ENCODE measurements at regions not wholly inside any gene's neighbourhood (a gene's known extent, or its start where the extent isn't known, plus 50 kb on each side); places are given as distances from the start of the nearest gene placed in this dataset.
"Not testable (repeated sequence)": the region's sequence is repeated elsewhere in the genome, so short reads cannot be mapped to it uniquely, and the experiment has no call there.

GRCh38 chr10:81218307-81218706 is 656.7 kb upstream of the NRG3 start:
- no peaks in the 10 kb centered on the region for H3K27me3 ChIP-seq
- H3K4me3 ChIP-seq = no peak overlapping the region
- ATAC-seq (ENCODE audit: low FRiP score in 2 of 2) (no peak), DNase-seq (no peak)
- no peak overlapping the region for H3K27ac ChIP-seq
- 87 to 90% methylated on average over 4 of the region's 4 CpGs for WGBS, 2 donors
- no peaks in the 10 kb centered on the region for H3K9me3 ChIP-seq
- TF ChIP-seq CTCF (IDR thresholded peaks at IDR 0.05) = no peak
- no peaks in the 10 kb centered on the region for H3K36me3 ChIP-seq
- no peaks in the 10 kb centered on the region for H3K4me1 ChIP-seq

DNA sequence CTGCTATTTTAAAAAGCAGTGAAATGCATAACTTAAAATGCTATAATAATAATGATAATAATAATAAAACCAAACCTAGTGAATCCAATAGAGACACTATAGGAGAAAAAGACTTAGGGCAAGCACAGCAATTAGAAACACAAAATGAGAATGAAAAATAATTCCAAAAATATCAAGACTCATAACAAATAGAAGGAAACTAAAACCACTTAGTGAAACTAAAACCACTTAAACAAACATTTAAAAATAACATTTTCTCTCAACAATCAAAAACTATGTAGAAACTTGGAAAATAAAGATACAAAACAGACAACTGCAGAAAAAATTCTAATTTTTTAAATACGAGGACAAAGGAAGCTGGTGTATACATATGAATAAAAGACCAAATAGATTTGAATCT is 655.2 kb upstream of the NRG3 start:
- no peaks in the 10 kb centered on the region for H3K36me3 ChIP-seq
- ATAC-seq (ENCODE audit: low FRiP score in 2 of 2) (no peak), DNase-seq (no peak)

GRCh38 chr10:81248886-81249285 is 626.1 kb upstream of the NRG3 start:
- WGBS, 2 donors = 46 to 62% methylated on average over 3 of the region's 3 CpGs
- H3K4me3 ChIP-seq = no peak overlapping the region
- DNase-seq (no peak), ATAC-seq (ENCODE audit: low FRiP score in 2 of 2) (no peak)
- H3K4me1 ChIP-seq = no peaks in the 10 kb centered on the region
- TF ChIP-seq EP300 (IDR thresholded peaks at IDR 0.05) = no peak
- no peak for TF ChIP-seq POLR2AphosphoS5 (IDR thresholded peaks at IDR 0.05)
- TF ChIP-seq POLR2A (IDR thresholded peaks at IDR 0.05) = no peak
- TF ChIP-seq CTCF (IDR thresholded peaks at IDR 0.05) = no peak
- H3K27me3 ChIP-seq = no peaks in the 10 kb centered on the region
- no peaks in the 10 kb centered on the region for H3K36me3 ChIP-seq
- H3K27ac ChIP-seq = no peak overlapping the region
- H3K9me3 ChIP-seq = no peaks in the 10 kb centered on the region

More for the DNA sequence above, 655.2 kb upstream of the NRG3 start:
- no peak overlapping the region for H3K27ac ChIP-seq
- TF ChIP-seq EP300 (IDR thresholded peaks at IDR 0.05) (no peak), POLR2A (IDR thresholded peaks at IDR 0.05) (no peak), POLR2AphosphoS5 (IDR thresholded peaks at IDR 0.05) (no peak), CTCF (IDR thresholded peaks at IDR 0.05) (no peak)
- no peaks in the 10 kb centered on the region for H3K9me3 ChIP-seq
- H3K4me3 ChIP-seq = no peak overlapping the region
- H3K4me1 ChIP-seq = no peaks in the 10 kb centered on the region
- no peaks in the 10 kb centered on the region for H3K27me3 ChIP-seq
- 38 to 43% methylated on average over 1 of the region's 1 CpG for WGBS, 2 donors

- TF ChIP-seq POLR2A (IDR thresholded peaks at IDR 0.05) (no peak), POLR2AphosphoS5 (IDR thresholded peaks at IDR 0.05) (no peak), CTCF (IDR thresholded peaks at IDR 0.05) (no peak), EP300 (IDR thresholded peaks at IDR 0.05) (no peak)
- Histone ChIP-seq H3K27me3 (no peaks in the 10 kb centered on the region), H3K4me3 (no peak overlapping the region), H3K4me1 (no peaks in the 10 kb centered on the region), H3K27ac (no peak overlapping the region), H3K36me3 (no peaks in the 10 kb centered on the region), H3K9me3 (no peaks in the 10 kb centered on the region)
- DNase-seq (no peak), ATAC-seq (ENCODE audit: low FRiP score in 2 of 2) (no peak)
- 61 to 64% methylated on average over 4 of the region's 4 CpGs for WGBS, 2 donors
Observed at GRCh38 chr10:81251457-81252115, 623.4 kb upstream of the NRG3 start.

GRCh38 chr10:81264991-81265390 is 610.0 kb upstream of the NRG3 start:
- DNase-seq = peak in 1 of 2 donors; percentile 66
- not testable (repeated sequence) for H3K27ac ChIP-seq; H3K36me3 ChIP-seq; H3K9me3 ChIP-seq; H3K27me3 ChIP-seq; H3K4me1 ChIP-seq; H3K4me3 ChIP-seq; ATAC-seq (ENCODE audit: low FRiP score in 2 of 2)
- WGBS, 2 donors = 92% methylated on average over 9 of the region's 18 CpGs; no CpG with 5 or more reads in 1 of the 2 donors
